Fibroblast of gingiva (primary cell): ENCODE measurements at regions not wholly inside any gene's neighbourhood (a gene's known extent, or its start where the extent isn't known, plus 50 kb on each side); places are given as distances from the start of the nearest gene placed in this dataset.

Source experiments
- DNase-seq: peaks from one replicate; pipeline ENCODE4 v3.0.0-alpha.2; 2011; ENCODE audit warnings: low read depth

GRCh38 chr4:95987851-95988250, 148.0 kb downstream of the PDHA2 start:
- DNase-seq, result no peak

- DNase-seq, result no peak
Measured at GRCh38 chr4:95998311-95998710, 158.4 kb downstream of the PDHA2 start.

DNA sequence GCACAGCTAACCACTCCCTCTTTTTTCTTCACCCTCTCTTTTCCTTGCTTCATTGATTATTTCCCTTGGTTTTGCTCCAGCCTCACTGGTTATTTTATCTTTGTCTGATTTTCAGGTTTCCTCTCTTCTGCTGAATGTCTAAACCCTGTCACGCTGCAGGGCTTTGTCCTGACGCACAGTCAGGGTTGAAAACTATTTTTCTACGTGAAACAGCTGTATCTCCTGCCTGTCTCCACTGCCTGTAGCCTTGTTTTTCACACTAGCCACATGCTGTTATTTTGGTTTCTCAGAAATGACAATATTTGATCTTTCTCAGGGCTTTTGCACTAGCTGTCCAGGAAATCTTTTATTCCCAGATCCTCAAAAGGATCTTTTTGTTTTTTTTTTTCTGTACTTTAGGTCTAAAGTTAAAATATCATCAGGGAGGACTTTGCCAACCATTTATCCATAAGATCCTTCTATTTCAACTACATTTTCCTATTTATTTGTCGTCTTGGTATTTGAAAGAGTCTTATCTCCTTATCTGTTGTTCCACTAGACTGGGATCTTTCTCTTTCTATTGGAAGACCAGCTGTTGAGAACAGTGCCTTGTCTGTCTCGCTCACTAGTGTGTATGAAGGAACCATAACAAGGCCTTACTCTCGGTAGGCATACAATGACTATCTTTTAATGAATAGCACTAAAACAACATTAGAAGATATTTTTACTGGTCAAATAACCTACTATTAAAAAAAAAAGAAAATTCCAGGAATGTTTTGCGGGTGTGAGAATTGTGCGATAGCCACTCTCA, 164.3 kb downstream of the PDHA2 start:
- no peak for DNase-seq

DNA sequence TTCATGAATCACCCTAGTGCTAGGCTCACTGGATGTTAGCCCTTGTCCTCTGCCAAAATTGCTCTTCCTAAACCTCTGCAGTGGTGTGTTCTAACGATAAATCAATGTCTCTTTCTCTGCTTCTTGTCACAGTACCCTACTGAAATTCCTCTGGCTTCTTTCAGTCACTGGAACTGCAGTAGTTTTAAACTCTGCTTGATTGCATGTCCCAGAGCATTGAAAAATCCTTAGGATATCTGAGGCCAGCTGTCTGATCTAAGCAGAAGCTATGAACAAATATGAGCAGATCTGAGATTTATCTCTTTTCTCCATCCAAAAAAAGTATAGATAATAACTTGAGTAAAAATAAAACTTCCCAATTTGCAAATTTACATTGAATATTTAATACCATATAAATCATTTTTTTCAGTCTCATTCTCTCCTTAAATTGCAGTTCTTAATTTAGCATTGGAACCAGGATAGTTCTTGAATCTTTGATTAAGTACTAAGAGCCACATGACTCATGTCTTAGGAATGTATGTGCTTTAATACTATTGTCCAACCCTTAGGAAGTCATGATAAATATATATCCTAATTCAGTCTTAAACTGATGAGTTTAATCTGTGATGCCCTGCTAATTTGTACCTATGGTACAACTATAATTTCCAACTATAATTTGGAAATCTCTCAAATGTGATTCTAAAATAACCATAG, 169.7 kb downstream of the PDHA2 start:
- DNase-seq, result no peak

DNA sequence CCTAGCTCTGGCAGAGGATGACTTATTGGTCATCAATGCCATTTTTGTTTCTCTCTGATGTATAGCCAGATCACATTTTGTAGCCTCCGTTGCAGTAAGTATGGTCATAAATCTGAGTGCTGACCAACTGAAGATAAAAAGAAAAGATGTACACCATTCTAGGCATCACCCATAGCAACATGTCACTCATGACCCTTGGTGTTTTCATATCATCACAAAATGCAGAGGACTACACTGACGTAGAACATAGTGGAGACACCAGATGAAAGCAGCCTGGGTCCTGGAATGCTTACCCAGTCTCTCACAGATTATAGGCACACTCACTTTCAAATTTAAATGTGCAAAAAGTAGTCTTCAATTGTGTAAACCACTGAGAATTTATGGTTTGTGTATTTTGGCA, 172.8 kb downstream of the PDHA2 start:
- no peak for DNase-seq

DNA sequence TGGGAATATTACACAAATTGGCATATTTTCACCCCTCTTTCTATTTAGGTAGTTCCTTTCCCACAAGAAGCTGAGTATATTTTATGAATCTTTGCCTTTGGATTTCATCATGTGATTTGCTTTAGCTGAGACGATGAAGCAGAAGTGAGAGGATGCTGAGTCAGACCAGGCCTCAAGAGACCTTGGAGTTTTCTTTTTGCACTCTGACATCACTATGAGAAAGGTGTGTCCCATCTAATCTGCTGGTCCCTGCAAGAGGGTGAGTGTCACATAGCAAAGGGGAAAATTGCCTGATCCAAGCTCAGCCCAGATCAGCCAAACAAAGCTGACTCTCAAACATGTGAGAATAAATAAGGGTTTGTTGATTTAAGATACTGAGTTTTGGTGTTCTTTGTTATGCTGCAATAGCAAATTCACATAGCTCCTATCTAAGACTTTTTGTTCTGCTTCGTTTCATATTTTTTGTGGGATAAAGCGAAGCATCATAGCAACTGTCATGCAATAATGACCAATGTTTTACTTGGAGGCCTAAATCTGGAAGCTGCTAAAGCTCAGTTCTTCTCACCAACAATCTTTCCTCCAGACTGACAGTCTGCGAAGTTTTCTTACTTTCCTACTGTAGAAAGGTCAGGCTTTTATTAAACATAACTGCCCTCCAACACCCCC, 176.9 kb downstream of the PDHA2 start:
- no peak for DNase-seq

DNA sequence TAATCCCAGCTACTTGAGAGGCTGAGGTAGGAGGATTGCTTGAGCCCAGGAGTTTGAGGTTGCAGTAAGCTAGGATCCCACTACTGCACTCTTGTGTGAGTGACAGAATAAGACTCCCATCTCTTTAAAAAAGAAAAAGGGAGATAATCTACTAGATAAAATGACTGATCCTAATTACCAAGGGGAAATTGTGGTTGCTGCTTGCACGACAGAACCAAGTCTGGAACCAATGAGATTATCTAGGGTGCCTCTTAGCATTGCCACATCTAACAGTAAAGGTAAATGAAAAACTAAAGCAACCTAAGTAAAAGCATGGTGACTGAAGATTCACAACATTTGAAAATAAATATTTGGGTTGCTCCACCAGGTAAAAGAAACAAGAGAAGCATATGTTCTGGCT, 185.1 kb downstream of the PDHA2 start:
- DNase-seq, result no peak

DNA sequence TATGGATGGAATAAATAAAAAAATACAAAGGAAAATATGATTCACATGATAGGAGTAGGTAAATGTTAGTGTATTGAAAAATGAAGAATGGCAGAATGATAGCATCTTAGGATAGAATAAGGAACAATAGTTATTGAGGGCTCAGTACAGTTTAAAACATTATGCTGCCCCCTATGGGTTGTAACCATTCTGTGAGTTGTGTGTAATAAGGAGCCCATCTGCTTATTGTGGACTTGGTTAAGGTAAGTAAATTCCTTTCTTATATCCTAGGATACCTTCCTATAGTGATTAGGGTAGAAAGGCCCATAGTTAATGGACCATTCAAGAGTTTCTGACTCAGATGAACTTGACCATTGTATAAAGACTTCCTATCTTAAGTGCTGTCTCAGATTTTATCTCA, 195.8 kb downstream of the PDHA2 start:
- no peak for DNase-seq

DNA sequence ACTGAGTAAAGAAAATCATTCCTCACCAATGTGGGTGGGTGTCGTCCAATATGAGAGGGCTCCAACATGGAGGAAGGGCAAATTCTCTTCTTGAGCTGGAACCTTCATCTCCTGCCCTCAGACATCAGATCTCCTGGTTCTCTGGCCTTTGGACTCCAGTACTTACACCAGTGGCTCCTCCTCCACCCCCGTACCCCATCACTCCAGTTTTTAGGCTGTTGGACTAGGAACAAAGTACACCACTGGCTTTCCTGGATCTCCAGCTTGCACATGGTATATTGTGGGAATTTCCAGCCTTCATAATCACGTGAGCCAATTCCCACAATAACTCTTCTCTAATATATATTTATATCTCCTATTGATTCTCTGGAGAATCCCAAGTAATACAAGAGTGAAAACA, 196.9 kb downstream of the PDHA2 start:
- no peak for DNase-seq

DNA sequence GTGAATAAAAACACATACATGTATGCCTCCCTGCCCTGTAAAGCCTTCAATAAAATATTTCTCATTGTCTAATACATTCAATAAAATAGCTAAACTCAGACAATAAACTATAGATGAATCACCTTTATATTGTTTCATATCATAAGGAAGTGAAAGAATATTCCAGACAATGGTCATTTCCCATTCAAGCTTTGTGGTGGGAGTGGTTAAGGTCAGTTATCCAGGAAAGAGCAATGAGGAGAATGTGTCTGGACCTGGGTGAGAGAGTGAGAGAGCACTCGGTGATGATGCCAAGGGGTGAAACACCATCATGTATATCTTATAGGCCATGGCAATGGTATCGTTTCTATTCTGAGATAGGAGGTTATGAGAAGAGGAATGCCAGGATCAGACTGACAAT, 197.8 kb downstream of the PDHA2 start:
- DNase-seq, result no peak

DNA sequence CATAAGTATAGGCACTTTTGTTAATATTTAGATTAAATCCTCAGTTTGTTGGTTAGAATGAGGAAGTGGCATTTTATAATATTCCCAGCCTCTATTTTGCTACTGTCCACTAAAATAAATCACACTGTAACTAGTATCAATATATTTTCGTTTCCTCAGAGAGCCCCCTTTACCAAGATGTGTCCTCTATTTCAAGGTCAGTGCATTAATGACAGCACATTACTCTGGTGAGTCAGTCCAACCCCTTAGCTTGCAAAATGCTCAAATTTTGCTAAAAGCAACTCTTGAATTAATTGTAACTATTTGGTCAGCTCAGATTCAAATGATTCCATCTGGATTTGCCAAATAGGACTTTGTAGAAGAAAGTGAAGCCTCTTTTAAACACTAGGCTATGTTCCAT, 199.3 kb downstream of the PDHA2 start:
- DNase-seq, result no peak

DNA sequence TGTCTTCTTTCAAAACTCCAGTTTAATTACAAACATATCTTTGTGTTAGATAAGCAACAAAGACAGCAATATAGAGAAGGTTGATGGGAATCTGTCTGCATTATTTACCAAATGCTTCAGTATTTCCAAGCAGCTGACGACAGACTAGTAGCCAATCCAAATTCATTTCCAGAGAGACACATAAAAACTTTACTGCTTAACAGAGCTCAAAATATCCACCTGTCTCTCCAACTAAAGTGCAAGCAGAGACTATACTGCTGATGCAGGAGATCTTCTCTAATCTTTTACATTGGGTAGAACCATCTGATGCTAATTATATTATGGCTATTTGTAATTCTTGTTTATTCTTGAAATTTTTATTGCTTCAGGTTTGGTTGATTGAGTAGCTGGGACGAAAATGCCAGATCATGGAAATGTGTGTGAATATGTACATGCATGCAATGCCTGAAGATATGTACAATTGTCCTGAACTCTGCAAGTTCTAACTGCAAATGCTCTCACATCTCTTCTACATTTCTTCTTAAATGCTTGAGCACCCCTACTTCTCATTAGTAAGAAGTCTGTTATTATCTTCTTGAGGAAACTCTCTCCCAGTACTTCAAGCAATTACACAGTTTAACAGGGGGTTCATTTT, 200.0 kb downstream of the PDHA2 start:
- DNase-seq, result no peak

DNA sequence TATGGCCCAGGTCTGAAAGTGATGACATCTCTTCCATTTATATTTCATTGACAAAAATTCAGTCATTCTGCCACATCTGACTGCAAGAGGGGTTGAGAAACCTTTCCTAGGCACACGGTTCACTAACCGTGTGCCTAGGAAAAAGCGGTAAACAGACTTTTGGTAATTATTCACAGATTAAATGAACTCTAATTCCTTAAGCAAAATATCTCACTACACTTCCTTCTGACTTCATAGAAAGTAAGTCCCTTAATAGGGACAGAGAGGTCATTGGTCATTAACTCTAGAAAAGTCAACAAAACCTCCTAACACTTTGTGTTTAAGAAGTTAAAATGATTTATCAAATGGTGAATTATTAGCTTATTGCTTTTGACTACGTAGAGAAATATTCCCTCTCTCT, 205.1 kb downstream of the PDHA2 start:
- DNase-seq, result no peak

DNA sequence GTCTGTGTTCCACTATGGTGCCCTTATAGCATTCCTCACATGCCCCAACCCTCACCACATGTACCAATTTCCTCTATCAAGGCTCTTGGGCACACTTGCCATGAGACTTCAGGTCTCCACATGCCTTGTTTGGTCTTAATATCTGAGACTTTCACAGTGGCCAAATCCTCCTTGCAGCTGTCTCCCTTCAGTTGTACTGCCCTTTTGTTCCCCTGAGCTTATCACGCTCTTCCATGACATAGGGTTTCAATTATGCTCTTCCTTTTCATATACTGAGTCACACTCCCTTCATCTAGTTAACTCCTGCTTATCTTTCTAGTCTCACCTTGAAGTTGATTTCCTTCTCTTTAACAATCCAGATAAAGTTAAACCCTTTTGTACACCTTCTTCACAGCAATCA, 212.9 kb downstream of the PDHA2 start:
- no peak for DNase-seq

DNA sequence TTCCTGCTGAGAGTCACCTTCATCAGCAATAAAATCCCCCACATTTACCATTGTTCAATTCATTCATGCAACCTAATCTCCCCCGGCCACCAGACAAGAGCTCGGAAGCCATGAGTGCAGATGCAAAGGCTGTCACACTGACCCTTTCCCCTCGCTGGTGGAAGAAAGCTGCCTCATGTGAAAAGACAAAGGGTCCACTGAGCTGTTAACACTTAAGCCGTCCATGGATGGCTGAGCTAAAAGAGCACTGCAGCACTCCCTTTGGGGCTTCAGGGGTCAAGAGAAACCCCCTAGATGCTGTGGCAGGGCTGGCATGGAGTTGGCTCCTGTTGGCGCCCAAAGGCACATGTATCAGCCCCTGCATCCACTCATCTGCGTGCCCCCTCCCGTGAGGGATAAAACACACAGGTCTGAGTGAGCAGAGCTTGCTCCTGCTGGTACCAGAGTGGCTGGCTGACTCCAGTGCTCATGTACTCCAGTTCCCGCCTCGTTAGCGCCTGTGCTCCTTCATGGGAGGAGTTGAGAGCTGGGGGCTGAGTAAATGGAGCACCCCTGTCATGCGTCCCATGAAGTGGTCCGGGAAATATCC, 216.5 kb downstream of the PDHA2 start:
- DNase-seq, result no peak

DNA sequence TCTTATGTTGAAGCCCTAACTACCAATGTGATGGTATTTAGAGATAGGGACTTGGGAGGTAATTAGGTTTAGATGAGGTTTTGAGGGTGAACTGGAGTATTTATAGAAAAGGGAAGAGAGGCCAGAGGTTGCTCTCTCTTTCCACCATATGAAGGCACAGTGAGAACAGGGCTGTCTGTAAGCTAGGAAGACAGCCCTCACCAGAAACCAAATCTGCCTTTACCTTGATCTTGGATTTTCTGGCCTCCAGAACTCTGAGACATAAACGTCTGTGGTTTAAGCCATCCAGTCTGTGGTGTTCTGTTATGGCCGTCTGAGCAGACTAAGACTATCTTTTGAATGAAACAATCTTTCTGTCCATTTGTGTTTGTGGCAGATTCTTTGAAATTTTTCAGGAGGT, 223.7 kb downstream of the PDHA2 start:
- DNase-seq, result no peak

DNA sequence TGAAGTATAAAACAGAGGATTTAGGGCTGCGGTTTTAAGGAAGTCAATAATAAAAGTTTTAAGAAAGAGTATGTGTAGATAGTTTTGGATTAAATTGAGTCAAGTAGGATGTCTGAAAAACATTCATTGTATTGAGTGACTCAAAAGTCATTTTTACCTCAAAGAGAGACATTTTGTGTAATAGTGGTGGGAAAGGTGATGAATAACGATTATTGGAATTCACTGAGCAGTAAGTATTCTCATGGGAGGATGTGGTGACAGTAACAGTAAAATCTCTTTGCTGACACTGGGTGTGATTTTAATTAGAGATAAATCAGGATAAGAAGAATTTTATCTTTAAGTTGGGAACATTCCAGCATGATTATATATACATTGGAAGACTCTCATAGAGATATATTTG, 233.6 kb downstream of the PDHA2 start:
- DNase-seq, result no peak

DNA sequence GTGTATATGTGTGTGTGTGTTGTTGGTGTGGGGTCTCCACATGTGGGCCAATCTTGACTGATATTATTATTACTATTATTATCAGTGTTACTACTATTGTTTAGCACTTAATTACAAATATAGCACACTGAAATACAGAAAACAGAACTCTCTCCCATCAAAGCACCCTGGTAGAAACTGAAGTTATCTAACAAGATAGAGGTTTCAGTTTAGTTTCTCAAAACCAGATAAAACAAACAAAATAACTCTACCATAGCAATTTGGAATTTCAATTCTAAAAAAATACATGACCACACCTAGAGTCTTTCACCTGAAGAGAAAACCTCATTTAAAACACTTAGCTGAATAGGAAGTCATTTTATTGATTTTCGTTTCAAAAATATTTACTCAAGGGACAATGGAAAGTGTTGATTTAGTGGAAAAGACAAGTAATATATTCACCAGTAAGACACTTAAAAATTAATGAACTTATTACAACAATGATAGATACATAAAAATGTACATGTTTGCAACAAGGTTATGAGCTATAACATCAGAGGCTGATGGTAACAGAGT, 252.3 kb downstream of the PDHA2 start:
- no peak for DNase-seq

DNA sequence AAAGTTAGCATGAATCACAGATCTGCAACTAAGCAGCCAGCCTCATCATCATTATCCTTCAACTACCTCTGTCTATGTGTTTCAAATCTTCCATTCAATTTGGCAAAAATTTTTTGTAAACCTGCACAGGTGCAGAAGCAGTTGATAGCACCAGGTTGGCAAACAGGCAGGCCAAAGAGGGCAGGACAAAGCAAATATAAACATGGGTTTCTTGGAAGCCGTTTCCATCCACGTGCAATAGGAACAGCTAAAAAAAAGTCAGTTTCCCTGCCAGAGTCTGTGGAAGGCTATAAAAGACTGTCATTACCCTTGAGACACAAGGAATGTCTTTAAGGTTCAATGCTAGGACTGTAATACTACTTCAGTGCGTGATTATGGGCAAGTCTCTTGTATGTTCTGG, 253.2 kb downstream of the PDHA2 start:
- DNase-seq, result no peak

GRCh38 chr4:96093563-96093962, 253.7 kb downstream of the PDHA2 start:
- no peak for DNase-seq

GRCh38 chr4:96094183-96094582, 254.3 kb downstream of the PDHA2 start:
- no peak for DNase-seq

DNA sequence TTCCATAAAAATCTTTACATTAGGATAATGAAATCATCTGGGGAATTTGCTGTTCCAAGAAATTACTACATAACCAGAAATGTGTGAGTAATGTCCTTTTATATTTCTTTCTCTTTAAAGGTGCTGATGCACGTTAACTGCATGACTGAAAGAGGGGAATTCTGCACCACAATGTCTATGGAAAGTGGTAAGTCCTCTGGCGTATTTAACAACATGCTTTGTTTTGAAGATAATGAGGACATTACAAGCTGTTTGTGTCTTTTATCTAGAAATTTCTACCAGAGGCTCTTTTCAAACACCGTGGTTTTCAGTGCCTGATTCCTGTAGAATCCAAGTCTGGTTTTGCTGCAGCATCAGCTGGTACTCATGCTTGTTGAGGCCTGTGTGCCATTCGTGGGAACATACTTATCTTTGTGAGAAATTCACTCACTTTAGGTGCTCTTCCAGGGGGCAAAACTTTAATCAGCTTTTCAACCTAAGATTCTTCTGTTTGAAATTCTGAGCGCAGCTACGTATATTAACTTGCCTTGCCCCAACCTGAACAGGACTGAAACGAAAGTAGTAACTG, 257.2 kb downstream of the PDHA2 start:
- DNase-seq, result no peak
